T47D (cell line): ENCODE measurements at regions not wholly inside any gene's neighbourhood (a gene's known extent, or its start where the extent isn't known, plus 50 kb on each side); places are given as distances from the start of the nearest gene placed in this dataset.
"Not testable (repeated sequence)": the region's sequence is repeated elsewhere in the genome, so short reads cannot be mapped to it uniquely, and the experiment has no call there.

Source experiments
- DNase-seq, 2 experiments: peaks; one replicate each; pipeline versions ENCODE4 v3.0.0 to v3.0.0-alpha.2; 2011 to 2012; ENCODE audit warnings: low read depth in 1 of 2, low spot score in 1 of 2
- JUND ChIP-seq: IDR thresholded peaks from 2 replicates; pipeline ENCODE4 v1.6.1; 2012; ENCODE audit warnings: low read depth
- in situ Hi-C: cut with HindIII; loops from 2 replicates; pipeline ENCODE4 v1.10.0; 2016; ENCODE audit warnings: low sequenced_read_pairs, low pct_unique_long_range_greater_than_20kb

DNA sequence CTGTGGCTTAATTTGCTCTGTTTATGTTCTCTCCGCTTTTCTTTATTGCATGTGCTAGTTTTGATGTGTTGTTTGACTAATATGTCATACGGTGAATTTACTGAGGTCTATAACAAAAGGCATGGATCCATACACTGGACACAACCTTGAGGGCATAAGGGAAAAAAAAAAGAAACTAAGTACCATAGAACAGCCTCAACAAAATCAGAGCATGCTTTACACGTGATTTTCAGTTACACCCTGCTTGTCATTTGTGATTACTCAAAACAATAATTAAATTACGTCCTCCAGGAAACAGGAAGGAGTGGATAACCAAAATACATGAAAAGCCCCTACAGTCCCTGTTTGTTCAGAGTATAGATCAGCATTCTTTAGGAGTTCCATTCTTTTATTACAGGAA, 150.5 kb downstream of the CRPPA start:
- in situ Hi-C loops = no loop called here

DNA sequence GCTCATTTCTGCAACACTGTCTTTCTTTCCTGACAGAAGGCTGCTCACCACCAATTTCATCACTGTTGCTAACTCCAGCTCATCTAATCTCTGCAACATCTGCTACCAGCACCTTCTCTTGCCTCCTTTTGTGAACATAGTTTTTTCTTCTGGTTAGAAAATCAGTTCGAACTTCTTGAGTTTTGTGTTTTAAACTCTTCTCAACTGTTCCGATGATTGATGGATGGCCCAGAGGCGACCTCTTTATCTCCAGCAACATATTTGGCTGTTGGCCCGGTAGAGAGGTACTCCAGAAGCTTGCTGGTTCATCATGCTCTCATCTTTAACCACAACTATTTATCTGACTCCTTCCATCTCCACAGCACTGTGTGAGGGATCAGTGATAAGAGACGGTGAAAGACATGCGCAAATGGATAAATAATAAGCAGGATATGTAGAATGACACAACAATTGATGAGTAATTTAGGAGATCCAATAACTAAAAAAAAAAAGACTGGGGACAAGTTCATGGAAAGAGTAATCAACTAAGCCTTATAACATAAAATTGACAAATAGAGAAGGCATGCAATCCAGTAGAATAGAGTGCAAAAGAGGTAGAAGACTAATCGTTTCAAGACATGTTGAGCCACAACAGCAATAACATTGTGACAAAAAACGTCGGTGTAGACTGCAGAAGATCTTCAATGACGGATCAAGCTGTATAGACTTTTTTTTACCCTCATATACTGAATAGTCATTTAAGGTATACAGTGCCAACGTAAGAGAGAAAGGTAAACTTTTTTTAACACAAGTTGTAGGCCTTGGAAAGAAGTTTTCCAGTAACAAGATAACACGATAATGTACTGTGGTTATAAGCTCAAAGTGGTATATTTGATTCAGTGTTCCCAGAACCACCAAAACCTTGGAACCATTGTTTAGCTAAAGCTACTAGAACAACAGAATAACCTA, 152.2 kb downstream of the CRPPA start:
- no peak for TF ChIP-seq JUND
- in situ Hi-C loops = no loop called here

More for the DNA sequence above, 150.5 kb downstream of the CRPPA start:
- no peak for TF ChIP-seq JUND
- DNase-seq = no peak

DNA sequence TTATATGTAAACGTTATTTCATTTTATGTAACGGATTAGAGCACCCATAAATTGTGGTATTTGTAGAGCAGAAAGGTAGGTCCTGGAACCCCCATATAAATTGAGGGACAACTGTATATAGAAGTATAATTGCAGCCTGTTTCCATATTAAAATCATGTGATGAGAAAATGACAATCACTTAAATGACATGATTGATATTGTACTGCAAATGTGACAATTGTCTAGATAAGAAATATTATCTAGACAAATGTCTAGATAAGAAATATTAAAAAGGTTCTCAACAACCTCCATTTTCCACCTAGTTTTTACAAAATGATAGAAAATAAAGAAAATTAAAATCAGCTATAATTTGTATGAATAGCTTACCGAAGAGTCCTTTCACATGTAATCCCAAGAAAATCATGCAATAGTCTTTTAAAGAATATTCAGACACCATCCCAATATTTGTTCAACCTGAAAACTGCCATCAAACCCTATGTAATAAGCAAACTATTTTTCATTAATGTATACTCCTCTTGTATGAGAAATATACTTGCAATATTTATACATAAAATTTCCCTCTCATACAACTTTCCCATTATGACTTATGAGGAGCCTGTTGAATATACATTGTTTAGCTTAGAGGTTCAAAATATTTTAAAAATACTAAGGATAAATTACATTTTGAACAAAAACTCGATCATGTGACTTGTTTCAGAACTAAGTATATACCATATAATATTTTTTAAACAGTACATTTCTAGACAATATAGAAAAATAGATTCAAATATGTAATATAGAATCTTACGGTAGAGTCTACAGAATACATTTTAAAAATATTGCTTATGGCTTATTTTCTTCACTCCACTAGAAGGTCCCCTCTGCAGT, 153.2 kb downstream of the CRPPA start:
- TF ChIP-seq JUND = no peak
- in situ Hi-C loops = no loop called here
- no peak for DNase-seq

More for the DNA sequence above, 152.2 kb downstream of the CRPPA start:
- DNase-seq = no peak

DNA sequence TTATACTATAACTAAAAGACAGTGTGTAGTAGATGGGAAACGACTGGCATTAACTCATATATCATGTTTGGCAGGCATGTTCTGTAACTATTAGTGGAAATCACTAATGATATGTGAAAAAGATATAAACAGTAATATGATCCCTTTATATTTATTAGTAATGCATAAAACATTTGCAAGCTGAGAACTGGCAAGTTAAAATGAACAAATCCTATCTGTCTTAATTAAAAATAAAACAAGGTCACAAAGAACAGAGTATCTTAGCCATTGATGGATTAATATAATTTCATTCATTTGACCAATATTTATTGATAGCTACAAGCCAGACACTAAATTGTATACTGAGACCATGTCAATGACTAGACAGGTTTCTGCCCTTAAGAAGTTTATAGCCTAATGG, 154.5 kb downstream of the CRPPA start:
- no peak for TF ChIP-seq JUND
- in situ Hi-C loops = no loop called here
- no peak for DNase-seq

DNA sequence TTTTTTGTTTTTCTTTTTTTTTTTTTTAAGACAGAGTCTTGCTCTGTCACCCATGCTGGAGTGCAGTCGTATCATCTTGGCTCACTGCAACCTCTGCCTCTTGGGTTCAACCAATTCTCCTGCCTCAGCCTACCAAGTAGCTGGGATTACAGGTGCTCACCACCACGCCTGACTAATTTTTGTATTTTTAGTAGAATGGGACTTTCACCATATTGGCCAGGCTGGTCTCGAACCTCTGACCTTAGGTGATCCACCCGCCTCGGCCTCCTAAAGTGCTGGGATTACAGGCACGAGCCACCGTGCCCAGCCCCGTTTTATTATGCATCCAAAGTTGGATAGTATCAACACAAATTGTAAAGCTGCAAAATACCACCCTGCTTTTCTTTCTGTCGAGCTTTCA, 154.9 kb downstream of the CRPPA start:
- in situ Hi-C loops, DNase-seq: not testable (repeated sequence)

DNA sequence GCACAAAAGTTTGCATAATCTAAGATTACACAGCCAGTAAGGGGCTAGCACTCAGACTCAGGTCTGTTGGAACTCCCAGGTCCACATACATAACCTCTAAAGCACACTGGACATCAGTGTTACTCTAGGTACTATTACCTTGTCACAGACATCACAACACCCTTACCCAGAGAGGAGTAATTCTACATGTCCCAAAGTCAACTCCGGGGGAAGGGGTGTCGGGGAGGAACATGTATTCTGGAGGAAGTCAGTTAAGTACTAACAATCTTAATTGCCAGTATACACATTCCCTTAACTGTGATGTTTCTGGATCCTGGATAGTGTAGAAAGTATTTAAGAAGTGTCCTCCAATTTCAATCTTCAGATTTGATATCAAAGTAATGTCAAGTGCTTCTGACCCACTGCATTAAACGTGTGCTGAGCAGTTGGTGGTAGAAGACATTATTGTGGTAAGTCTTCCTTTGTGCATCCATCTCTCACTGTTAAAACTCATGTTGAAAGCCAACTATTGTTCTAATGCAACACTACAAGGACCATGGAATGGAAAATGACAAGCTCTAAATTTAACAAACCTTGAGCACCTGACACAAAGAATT, 155.4 kb downstream of the CRPPA start:
- no peak for TF ChIP-seq JUND
- in situ Hi-C loops = no loop called here
- DNase-seq = no peak

DNA sequence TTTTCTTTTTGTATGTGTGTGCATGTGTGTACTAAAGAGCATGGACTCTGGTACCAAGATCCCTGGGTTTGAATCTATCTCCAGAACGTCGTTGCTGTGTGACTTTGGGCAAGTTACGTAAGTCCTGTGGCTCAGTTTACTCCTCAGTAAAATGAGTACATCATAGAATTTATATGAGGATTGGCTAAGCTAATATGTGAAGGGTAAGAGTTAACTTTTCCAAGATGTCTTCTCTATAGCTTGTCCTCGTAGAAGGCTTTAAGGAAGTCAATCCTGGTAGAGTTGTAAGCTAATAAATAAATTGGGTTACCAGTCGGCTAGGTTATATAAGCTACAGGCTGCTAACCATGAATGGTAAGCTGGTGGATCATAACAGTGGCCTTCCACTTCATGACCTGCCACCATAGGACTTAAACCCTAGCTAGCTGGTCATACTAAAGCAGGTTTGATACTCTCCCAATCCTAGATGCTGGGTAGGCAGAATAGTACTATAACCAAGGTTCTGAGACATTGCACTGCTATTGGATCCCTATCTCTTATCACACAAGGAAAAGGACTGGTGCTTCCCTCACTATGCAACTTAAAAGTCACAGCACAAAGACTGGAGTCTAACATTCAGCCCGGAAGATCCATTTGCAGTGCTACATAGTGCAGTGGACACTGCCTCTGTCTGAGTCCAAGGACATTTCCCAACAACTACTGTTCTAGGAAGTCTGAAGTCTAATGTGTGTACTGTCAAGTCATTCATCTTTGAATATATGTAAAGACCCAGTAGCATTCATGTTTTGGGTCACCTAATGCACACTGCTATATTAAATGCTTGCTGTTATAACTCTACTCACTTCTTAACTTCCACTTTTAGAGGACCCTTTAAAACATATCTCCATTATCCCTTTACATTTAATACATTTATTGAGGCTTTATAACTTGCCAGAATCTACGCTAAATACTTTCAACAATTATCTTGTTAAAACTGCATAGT, 156.2 kb downstream of the CRPPA start:
- no peak for TF ChIP-seq JUND
- DNase-seq = no peak
- in situ Hi-C loops = no loop called here

DNA sequence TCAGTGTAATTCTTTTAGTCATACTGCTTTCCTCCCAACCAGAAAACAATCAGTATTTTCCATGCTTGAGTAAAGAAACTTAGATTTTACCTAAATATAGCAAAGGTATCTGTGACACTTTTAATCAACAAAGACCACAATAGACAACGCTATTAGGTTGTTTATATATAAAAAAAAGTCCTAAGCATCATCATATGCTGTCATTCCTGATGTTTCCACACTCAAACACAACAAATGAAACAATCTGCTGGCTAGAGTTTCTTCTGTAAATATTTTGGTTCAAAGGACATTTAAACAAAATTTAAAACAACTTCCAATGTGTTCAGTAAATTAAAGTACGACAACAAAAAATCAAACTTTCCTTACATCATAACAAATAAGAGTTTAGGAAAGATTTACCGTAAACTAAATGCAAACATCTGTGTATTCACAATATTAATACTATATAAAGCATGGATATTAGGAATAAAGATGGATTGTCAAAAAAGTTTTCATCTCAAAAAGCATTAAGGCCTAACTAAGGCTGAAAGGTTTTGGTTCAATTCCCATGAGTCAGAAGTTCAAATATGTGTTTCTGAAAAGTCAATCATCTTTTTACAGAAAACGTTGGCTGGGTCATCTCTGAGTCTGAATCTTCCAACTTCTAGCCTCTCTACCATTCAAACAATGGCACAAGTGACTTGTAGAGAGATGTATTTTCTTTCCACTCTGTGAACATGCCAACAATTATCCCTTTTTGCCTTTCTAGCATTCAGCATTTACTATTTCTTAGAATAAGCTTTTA, 157.1 kb downstream of the CRPPA start:
- TF ChIP-seq JUND = no peak
- in situ Hi-C loops = no loop called here
- DNase-seq = no peak

DNA sequence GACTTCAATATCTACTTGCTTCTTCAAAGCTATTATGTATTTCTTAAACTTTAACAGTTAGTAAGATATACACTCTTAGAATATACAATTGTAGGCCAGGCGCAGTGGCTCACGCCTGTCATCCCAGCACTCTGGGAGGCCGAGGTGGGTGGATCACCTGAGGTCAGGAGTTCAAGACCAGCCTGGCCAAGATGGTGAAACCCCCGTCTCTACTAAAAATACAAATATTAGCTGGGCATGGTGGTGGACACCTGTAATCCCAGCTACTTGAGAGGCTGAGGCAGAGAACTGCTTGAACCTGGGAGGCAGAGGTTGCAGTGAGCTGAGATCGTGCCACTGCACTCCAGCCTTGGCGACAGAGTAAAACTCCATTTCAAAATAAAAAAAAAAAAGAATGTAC, 158.0 kb downstream of the CRPPA start:
- in situ Hi-C loops = not testable (repeated sequence)

DNA sequence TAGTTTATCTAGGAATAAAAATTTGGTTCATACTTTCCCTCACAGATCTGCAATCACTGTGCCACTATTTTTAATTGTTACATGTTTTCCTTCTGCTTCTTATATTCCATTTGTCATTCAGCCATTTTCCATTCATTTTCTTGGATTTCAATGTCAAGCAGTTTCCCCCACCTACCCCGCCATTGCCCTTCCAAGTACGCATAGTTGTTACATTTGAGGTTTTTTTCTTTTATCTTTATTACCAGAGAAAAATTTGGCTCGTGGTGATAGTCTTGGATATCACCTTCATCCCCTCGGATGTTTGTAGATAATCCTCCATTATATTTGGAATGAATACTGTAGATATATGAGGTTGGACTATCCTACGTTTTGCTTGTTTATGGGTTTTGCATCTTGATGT, 159.7 kb downstream of the CRPPA start:
- DNase-seq = no peak
- in situ Hi-C loops = no loop called here
- no peak for TF ChIP-seq JUND

More for the DNA sequence above, 158.0 kb downstream of the CRPPA start:
- not testable (repeated sequence) for DNase-seq

DNA sequence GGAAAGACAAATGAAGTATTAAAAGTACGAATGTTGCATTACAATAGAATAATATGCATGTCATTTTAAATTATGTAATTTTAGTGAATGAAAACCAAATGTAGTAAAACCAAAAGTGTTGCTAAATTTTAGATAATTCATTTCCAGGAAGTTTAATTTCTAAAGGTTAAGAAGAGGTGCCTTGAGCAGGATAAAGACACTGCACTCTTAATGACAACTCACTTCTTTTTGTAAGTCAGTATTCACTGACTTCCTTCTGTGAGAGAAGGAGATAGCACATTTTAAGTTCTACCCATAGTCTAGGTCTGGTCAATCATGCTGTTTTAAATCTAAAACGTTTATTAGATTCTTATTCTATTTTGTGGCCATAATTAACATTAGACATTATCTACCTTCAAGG, 160.2 kb downstream of the CRPPA start:
- no peak for TF ChIP-seq JUND
- DNase-seq = no peak
- in situ Hi-C loops = no loop called here
